H9 (cell line): ENCODE measurements at regions not wholly inside any gene's neighbourhood (a gene's known extent, or its start where the extent isn't known, plus 50 kb on each side); places are given as distances from the start of the nearest gene placed in this dataset.
"Not testable (repeated sequence)": the region's sequence is repeated elsewhere in the genome, so short reads cannot be mapped to it uniquely, and the experiment has no call there.

Experiments
- DNase-seq: peaks from one replicate; pipeline ENCODE4 v3.0.0-alpha.2; 2017
- H2AFZ ChIP-seq: one replicate; pipeline ENCODE4 v1.6.1; 2013; ENCODE audit warnings: mild to moderate bottlenecking, low read length, control low read depth, moderate library complexity
- H2AK5ac ChIP-seq: 2 replicates; pipeline ENCODE4 v1.6.1; 2013; ENCODE audit warnings: low read length, control low read depth, mixed read lengths; ENCODE audit not compliant: insufficient read length
- H2BK120ac ChIP-seq: one replicate; pipeline ENCODE4 v1.6.1; 2013; ENCODE audit warnings: low read depth, mild to moderate bottlenecking, low read length, control low read depth, inconsistent platforms; ENCODE audit not compliant: poor library complexity, severe bottlenecking
- H2BK12ac ChIP-seq: 2 replicates; pipeline ENCODE4 v1.6.1; 2013; ENCODE audit warnings: low read length, control low read depth, mixed read lengths, low read depth; ENCODE audit not compliant: insufficient read length
- H2BK15ac ChIP-seq: 2 replicates; pipeline ENCODE4 v1.6.1; 2013; ENCODE audit warnings: low read depth, low read length, control low read depth
- H2BK20ac ChIP-seq: one replicate; pipeline ENCODE4 v1.6.1; 2013; ENCODE audit warnings: low read depth, mild to moderate bottlenecking, low read length, control low read depth, inconsistent platforms; ENCODE audit not compliant: poor library complexity, severe bottlenecking
- H2BK5ac ChIP-seq: 2 replicates; pipeline ENCODE4 v1.6.1; 2013; ENCODE audit warnings: low read length, control low read depth, mixed read lengths; ENCODE audit not compliant: insufficient read length
- H3K14ac ChIP-seq: 2 replicates; pipeline ENCODE4 v1.6.1; 2013; ENCODE audit warnings: low read length, control low read depth; ENCODE audit not compliant: insufficient read depth
- H3K18ac ChIP-seq: 2 replicates; pipeline ENCODE4 v1.6.1; 2013; ENCODE audit warnings: low read depth, mild to moderate bottlenecking, mixed read lengths, low read length, control low read depth; ENCODE audit not compliant: insufficient read length
- H3K23ac ChIP-seq: 2 replicates; pipeline ENCODE4 v1.6.1; 2013; ENCODE audit warnings: low read length, control low read depth, mixed read lengths, low read depth; ENCODE audit not compliant: insufficient read length
- H3K23me2 ChIP-seq: 2 replicates; pipeline ENCODE4 v1.6.1; 2013; ENCODE audit warnings: low read depth, mild to moderate bottlenecking, mixed read lengths, low read length, control low read depth; ENCODE audit not compliant: insufficient read length, poor library complexity, severe bottlenecking
- H3K27ac ChIP-seq: 2 replicates; pipeline ENCODE4 v1.5.1; 2013; ENCODE audit warnings: low read length, control low read depth, mixed read lengths, low read depth; ENCODE audit not compliant: insufficient read length
- H3K27me3 ChIP-seq: 2 replicates; pipeline ENCODE4 v1.6.1; 2013; ENCODE audit warnings: low read length, control low read depth, inconsistent platforms; ENCODE audit not compliant: insufficient read depth
- H3K4ac ChIP-seq: 2 replicates; pipeline ENCODE4 v1.6.1; 2013; ENCODE audit warnings: low read depth, mild to moderate bottlenecking, control low read depth, inconsistent platforms, low read length, moderate library complexity
- H3K4me1 ChIP-seq: 2 replicates; pipeline ENCODE4 v1.6.1; 2013; ENCODE audit warnings: low read length, control low read depth, inconsistent platforms; ENCODE audit not compliant: insufficient read depth
- H3K4me2 ChIP-seq: 2 replicates; pipeline ENCODE4 v1.6.1; 2013; ENCODE audit warnings: low read length, control low read depth, mixed read lengths; ENCODE audit not compliant: insufficient read length, insufficient read depth
- H3K56ac ChIP-seq: 2 replicates; pipeline ENCODE4 v1.6.1; 2013; ENCODE audit warnings: low read depth, mild to moderate bottlenecking, mixed read lengths, low read length, control low read depth; ENCODE audit not compliant: insufficient read length
- H3K79me1 ChIP-seq: 2 replicates; pipeline ENCODE4 v1.6.1; 2013; ENCODE audit warnings: low read depth, mild to moderate bottlenecking, moderate library complexity, low read length, control low read depth, inconsistent platforms; ENCODE audit not compliant: insufficient read depth, poor library complexity, severe bottlenecking
- H3K79me2 ChIP-seq: 2 replicates; pipeline ENCODE4 v1.6.1; 2013; ENCODE audit warnings: low read length, control low read depth, inconsistent platforms; ENCODE audit not compliant: insufficient read depth
- H3K9ac ChIP-seq: 2 replicates; pipeline ENCODE4 v1.6.1; 2013; ENCODE audit warnings: low read length, control low read depth, mixed read lengths; ENCODE audit not compliant: insufficient read length; ENCODE audit errors: extremely low read depth
- H3K9me3 ChIP-seq: one replicate; pipeline ENCODE4 v1.6.1; 2013; ENCODE audit warnings: low read depth, low read length, inconsistent platforms; ENCODE audit not compliant: control insufficient read depth
- H3T11ph ChIP-seq: one replicate; pipeline ENCODE4 v1.6.1; 2013; ENCODE audit warnings: mild to moderate bottlenecking, low read length, control low read depth, inconsistent platforms
- H4K20me1 ChIP-seq: one replicate; pipeline ENCODE4 v1.6.1; 2013; ENCODE audit not compliant: control insufficient read depth, insufficient read length, insufficient read depth
- H4K5ac ChIP-seq: 2 replicates; pipeline ENCODE4 v1.6.1; 2013; ENCODE audit warnings: low read depth, mild to moderate bottlenecking, mixed read lengths, low read length, control low read depth; ENCODE audit not compliant: insufficient read length
- H4K8ac ChIP-seq: replicated peaks from 2 replicates; pipeline ENCODE4 v1.6.1; 2013; ENCODE audit warnings: low read length, control low read depth, mixed read lengths, low read depth; ENCODE audit not compliant: insufficient read length
- H4K91ac ChIP-seq: 2 replicates; pipeline ENCODE4 v1.6.1; 2013; ENCODE audit warnings: low read depth, mild to moderate bottlenecking, moderate library complexity, mixed read lengths, low read length, control low read depth; ENCODE audit not compliant: insufficient read length
- H3K27ac Mint-ChIP-seq, 3 experiments: 2 replicates in 2 of 3; 3 replicates in 1 of 3; pipeline ENCODE4 v1.8.0; 2020 to 2021; ENCODE audit warnings: mixed read lengths in 3 of 3, mild to moderate bottlenecking in 1 of 3, moderate library complexity in 1 of 3
- H3K27me3 Mint-ChIP-seq: 2 replicates; pipeline ENCODE4 v1.8.0; 2021; ENCODE audit warnings: low read depth, mild to moderate bottlenecking, moderate library complexity, mixed read lengths
- H3K36me3 Mint-ChIP-seq, 3 experiments: 2 replicates in 2 of 3; 3 replicates in 1 of 3; pipeline ENCODE4 v1.8.0; 2020 to 2021; ENCODE audit warnings: low read depth in 3 of 3, mixed read lengths in 3 of 3; ENCODE audit not compliant: insufficient read depth in 1 of 3
- H3K4me1 Mint-ChIP-seq, 2 experiments: 2 replicates each; pipeline ENCODE4 v1.8.0; 2020; ENCODE audit warnings: mixed read lengths in 2 of 2
- H3K4me3 Mint-ChIP-seq, 2 experiments: 2 replicates in 1 of 2; 3 replicates in 1 of 2; pipeline ENCODE4 v1.8.0; 2020 to 2021; ENCODE audit warnings: mild to moderate bottlenecking in 2 of 2, mixed read lengths in 2 of 2, moderate library complexity in 1 of 2
- H3K9me3 Mint-ChIP-seq, 2 experiments: 2 replicates in 1 of 2; 3 replicates in 1 of 2; pipeline ENCODE4 v1.8.0; 2020; ENCODE audit warnings: mild to moderate bottlenecking in 2 of 2, mixed read lengths in 2 of 2, moderate library complexity in 1 of 2
- WGBS: extraction: QIAGEN DNeasy Blood & Tissue Kit; methylation state at CpG from one replicate; pipeline ENCODE4 v1.1.7; 2013; ENCODE audit warnings: missing lambda C conversion rate, low lambda C conversion rate, mixed read lengths; ENCODE audit not compliant: insufficient read length; ENCODE audit errors: extremely low coverage; 5-methylcytosine and 5-hydroxymethylcytosine counted together
- TF ChIP-seq, protein P1 (sequence below): fragments of 200-600 bp; sonication (generic); conservative IDR thresholded peaks from 3 replicates; pipeline ENCODE4 v1.8.0; 2021; ENCODE audit warnings: antibody characterized with exemption, mild to moderate bottlenecking

DNA sequence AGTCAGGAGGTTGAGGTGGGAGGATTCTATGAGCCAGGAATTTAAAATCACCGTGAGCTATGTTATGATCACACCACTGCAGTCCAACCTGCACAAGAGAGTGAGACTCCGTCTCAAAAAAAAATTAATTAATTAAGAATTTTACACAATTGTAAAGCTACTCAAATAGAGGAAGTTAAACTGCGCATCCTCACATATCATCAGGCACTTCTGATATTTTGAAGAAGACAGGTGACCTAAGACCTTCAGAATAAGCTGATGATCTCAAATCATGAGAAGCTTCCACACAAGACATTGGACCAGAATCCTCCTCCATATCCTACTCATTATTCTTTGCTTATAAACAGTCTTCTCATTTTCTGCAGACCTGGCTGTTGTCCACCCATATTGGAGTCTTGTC lies 800.9 kb downstream of the TMEM121 start:
- no CpG with 5 or more reads among the region's 3 CpGs for WGBS
- no peak overlapping the region for H3K4ac ChIP-seq
- no peak overlapping the region for H3K9ac ChIP-seq
- no peak overlapping the region for H3K23ac ChIP-seq
- Mint-ChIP-seq H3K27me3 (peaks cover 2% of the 10 kb centered on the region; the same call in 1 of the 2 replicates), H3K9me3 (peaks cover 97 to 100% of the 10 kb centered on the region in 2 experiments), H3K27ac (no peak overlapping the region), H3K4me3 (no peak overlapping the region), H3K36me3 (peaks cover 26 to 74% (median 44%) of the 10 kb centered on the region in 3 experiments; a peak in 6 of 7 replicates), H3K4me1 (no peaks in the 10 kb centered on the region)
- no peak overlapping the region for H2BK15ac ChIP-seq
- H3K14ac ChIP-seq, result no peak overlapping the region
- H3T11ph ChIP-seq, result no peak overlapping the region
- H4K20me1 ChIP-seq, result no peaks in the 10 kb centered on the region
- H3K4me2 ChIP-seq, result no peak overlapping the region
- H2AK5ac ChIP-seq, result no peak overlapping the region
- H4K5ac ChIP-seq, result no peak overlapping the region
- 0 out of 2 replicates have a peak, but pooled peaks cover 2% of the 10 kb centered on the region for H3K27me3 ChIP-seq
- no peak overlapping the region for H4K91ac ChIP-seq
- no peak overlapping the region for H2BK20ac ChIP-seq
- H3K27ac ChIP-seq, result no peak overlapping the region
- DNase-seq, result no peak
- peaks cover 97% of the 10 kb centered on the region for H3K9me3 ChIP-seq
- no peak overlapping the region for H2BK120ac ChIP-seq
- no peak overlapping the region for H2BK5ac ChIP-seq
- no peak overlapping the region for H4K8ac ChIP-seq
- no peaks in the 10 kb centered on the region for H3K23me2 ChIP-seq
- TF ChIP-seq, protein P1, sequence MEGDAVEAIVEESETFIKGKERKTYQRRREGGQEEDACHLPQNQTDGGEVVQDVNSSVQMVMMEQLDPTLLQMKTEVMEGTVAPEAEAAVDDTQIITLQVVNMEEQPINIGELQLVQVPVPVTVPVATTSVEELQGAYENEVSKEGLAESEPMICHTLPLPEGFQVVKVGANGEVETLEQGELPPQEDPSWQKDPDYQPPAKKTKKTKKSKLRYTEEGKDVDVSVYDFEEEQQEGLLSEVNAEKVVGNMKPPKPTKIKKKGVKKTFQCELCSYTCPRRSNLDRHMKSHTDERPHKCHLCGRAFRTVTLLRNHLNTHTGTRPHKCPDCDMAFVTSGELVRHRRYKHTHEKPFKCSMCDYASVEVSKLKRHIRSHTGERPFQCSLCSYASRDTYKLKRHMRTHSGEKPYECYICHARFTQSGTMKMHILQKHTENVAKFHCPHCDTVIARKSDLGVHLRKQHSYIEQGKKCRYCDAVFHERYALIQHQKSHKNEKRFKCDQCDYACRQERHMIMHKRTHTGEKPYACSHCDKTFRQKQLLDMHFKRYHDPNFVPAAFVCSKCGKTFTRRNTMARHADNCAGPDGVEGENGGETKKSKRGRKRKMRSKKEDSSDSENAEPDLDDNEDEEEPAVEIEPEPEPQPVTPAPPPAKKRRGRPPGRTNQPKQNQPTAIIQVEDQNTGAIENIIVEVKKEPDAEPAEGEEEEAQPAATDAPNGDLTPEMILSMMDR, result no peak
- H2AFZ ChIP-seq, result no peak overlapping the region
- no peak overlapping the region for H3K56ac ChIP-seq
- no peaks in the 10 kb centered on the region for H3K79me1 ChIP-seq
- no peaks in the 10 kb centered on the region for H3K79me2 ChIP-seq
- H3K4me1 ChIP-seq, result no peaks in the 10 kb centered on the region
- H3K18ac ChIP-seq, result no peak overlapping the region
- H2BK12ac ChIP-seq, result no peak overlapping the region

DNA sequence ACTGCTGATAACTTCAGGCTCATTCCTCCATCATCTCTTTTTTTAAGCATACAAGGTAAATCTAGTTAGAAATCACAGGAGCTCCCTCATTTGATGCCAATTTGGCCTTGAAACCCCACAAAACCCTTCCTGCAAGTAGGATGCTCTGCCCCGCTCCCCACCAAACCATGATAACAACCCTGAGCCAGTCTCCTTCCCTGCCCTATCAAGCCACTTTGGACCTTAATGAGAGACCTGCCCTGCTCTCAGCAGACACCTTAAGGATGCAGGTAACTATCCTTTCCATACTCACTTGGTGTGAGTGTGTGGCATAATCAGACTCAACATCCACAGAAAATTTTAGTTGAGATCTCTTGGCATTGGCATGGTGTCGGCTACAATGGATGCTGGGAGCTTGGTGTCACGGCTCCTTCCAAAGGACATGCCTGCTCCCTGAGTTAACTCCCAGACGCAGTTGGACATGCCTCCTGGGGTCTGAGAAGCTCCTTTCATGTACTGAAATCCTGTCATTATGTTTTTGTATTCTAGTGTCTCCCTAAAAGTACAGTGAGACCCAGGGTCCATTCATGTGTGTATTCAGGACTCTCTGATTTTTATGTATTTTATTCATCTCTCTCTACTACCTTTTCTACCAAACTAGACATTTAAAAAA lies 801.4 kb downstream of the TMEM121 start:
- H3T11ph ChIP-seq, H3K27ac Mint-ChIP-seq, H3K23me2 ChIP-seq, H2BK12ac ChIP-seq, H3K27me3 Mint-ChIP-seq, H2AK5ac ChIP-seq, H2BK15ac ChIP-seq, H4K8ac ChIP-seq, H3K4me2 ChIP-seq, H3K4ac ChIP-seq, H3K27ac ChIP-seq, H3K4me3 Mint-ChIP-seq, H3K14ac ChIP-seq, H4K91ac ChIP-seq, H3K79me2 ChIP-seq, H3K18ac ChIP-seq, H4K20me1 ChIP-seq, H2BK5ac ChIP-seq, DNase-seq, H2BK120ac ChIP-seq, H3K79me1 ChIP-seq, H3K4me1 ChIP-seq, H3K4me1 Mint-ChIP-seq, H2BK20ac ChIP-seq, H2AFZ ChIP-seq, H3K27me3 ChIP-seq, H4K5ac ChIP-seq, H3K56ac ChIP-seq, H3K23ac ChIP-seq, H3K9ac ChIP-seq: not testable (repeated sequence)
- no CpG with 5 or more reads among the region's 4 CpGs for WGBS
- Mint-ChIP-seq H3K36me3 (peaks cover 26 to 68% (median 44%) of the 10 kb centered on the region in 3 experiments; a peak in 6 of 7 replicates), H3K9me3 (peaks cover 94 to 98% of the 10 kb centered on the region in 2 experiments)
- peaks cover 91% of the 10 kb centered on the region for H3K9me3 ChIP-seq
